ENCODE measurements at regions not wholly inside any gene's neighbourhood (a gene's known extent, or its start where the extent isn't known, plus 50 kb on each side); places are given as distances from the start of the nearest gene placed in this dataset.

DNA sequence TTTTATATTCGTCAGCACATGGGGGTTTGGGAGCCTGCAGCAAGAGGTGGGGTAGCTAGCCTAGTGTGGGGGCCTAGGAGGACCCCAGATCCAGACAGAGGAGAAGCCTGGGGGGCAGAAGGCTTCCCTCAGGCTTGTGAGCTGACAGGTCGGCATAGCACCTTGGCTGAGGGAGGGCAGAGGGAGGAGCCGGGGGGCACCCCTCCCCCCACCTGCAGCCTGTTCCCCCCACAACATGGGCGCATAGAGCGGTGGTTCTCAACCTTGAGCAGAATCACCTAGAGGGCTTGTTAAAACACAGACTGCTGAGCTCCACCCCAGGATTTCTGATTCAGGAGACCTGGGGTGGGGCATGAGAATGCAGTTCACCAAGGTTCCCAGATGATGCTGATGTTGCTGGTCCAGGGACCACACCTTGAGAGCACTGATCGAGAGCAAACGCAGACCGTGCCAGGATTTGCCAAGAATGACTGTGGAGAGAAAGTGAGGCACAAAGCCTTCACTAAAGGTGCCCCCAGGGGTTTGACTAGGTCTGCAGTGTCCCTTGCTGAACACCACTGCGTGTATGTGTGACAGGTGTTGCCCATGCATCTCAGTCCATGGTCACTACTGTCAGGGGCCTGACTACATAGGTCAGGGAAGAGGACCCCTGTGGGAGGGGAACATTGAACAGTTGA, 163.3 kb downstream of the MACROH2A1 start:
- no peak for DNase-seq (ENCODE audit: low read depth in 2 of 2)

GRCh38 chr5:135234666-135235401, 164.2 kb downstream of the MACROH2A1 start:
- DNase-seq (ENCODE audit: low read depth in 2 of 2), result no peak

GRCh38 chr5:135234242-135234641, 164.8 kb downstream of the MACROH2A1 start:
- DNase-seq (ENCODE audit: low read depth in 2 of 2), result no peak

- no peak for DNase-seq (ENCODE audit: low read depth in 2 of 2)
Measured at GRCh38 chr5:135233477-135233876, 165.6 kb downstream of the MACROH2A1 start.

DNA sequence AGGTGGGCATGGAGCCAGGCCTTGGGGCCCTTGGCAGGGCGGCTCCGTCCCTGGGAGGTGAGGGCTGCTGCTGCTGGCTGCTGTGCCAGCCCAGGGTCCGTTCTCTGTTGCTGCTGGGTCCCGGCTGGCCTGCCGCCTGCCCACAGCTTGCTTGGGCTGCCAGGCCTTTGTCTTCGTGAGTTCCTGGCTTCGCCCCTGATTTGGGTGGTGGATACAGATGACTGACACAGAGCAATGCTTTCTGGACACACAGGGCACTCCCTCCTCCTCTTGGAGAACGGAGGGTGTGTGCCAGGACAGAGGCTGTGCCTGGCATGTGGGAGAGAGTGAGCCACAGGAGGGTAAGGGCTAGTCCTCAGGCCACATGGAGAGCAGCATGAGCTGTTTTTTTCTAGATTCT, 166.1 kb downstream of the MACROH2A1 start:
- no peak for DNase-seq (ENCODE audit: low read depth in 2 of 2)

DNA sequence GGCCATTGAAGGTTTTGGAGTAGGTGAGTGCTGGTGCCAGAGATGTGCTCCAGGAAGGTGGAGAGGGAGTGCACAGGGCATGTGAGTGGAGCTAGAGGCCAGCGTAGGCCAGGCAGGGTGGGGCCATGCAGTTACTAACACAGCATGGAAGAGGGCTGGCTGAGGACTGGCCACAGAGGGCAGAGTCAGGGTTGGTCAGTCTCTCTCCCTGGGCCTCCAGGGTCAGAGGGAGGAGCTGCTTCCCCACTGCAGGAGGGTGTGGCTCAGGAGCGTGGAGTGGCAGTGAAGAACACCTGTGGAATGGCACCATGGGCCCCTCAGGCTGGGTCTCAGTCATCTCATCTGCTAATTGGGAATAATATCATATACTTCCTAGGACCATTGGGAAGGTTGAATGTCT, 167.7 kb downstream of the MACROH2A1 start:
- no peak for DNase-seq (ENCODE audit: low read depth in 2 of 2)

GRCh38 chr5:135230251-135230925, 168.6 kb downstream of the MACROH2A1 start:
- DNase-seq (ENCODE audit: low read depth in 2 of 2), result no peak

DNA sequence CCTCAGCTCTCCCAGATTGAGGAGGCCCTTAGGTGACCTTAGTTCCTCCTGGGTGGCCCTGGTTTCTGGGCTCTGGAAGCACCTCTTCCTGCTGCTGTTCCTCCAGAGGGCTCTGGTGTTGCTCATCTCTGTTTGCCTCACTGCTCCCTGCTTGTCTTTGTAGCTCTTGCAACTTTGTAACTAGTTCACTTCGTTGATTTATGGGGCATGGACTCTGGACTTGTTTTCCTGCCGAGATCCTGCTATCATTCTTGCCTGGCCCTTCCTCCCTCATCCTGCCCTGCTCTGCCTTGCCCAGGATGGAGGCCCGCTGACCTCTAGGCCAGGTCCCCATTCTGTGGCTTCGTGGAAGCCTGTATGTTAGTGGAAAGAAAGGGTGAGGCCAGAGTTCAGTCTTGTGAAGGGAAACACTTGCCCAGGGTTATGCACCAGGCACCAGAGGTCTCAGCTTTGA, 169.3 kb downstream of the MACROH2A1 start:
- DNase-seq (ENCODE audit: low read depth in 2 of 2), result no peak

DNA sequence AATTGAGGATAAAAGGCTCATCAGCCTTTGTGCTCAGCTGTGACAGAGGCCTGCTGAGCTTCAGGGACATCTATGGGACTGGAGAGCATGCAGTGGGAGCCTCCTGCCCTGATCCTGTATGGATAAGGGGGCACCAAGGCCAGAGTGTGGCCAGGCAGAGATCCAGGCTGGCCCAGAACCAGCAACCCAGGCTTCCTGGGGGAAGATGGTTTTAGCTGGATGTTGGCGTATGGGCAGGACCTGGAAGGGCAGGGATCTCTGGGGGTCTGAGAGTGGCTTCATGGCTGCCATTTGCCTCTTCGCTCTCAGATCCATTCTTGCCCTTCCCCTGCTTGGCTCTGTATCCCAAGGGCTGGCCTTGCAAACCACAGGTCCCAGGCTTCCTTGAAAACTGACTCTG, 169.9 kb downstream of the MACROH2A1 start:
- no peak for DNase-seq (ENCODE audit: low read depth in 2 of 2)

- DNase-seq (ENCODE audit: low read depth in 2 of 2), result no peak
Measured at GRCh38 chr5:135228222-135228621, 170.8 kb downstream of the MACROH2A1 start.

DNA sequence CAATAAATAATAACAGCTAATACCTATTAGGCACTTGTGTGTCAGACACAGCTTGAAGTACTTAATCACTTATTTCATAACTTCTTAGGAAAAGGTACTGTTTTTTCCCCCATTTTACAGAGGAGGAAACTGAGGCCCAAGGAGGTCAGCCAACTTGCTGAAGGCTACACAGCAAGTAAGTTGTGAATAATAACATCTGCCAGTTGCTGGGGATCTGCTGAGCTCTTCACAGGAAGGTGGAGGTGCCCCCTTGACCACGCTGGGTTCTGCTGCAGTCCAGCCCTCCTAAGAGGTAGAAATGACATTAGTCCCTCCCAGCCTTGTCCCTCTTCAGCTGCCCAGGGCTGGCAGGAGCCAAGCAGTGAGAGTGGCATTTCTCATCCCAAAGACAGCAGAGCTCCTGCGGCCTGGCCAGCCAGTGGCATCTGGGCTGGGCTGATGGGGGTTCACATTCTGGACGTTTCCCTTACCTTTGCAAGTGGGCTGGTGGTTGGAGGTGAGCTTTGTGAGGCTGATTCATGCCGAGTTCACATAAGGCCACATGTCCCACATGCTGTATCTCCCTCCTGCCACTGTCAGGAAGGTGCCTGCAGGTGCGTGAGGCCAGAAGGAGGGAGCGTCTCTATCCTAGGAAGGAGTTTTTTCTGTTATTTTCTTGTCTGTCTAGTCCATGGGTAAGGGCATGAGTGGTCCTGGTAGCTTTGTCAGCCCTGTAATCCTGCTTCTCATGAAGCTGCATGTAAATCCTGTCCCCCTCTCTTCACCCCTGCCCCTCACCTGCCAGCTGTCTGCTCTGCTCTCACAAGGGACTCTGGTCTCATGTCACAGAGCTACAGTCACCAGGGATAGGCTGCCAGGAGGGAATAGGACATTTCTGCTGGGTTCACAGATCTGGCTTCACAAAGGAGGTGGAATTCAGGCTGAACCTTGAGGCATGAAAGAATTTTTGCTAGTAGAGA, 171.7 kb downstream of the MACROH2A1 start:
- DNase-seq (ENCODE audit: low read depth in 2 of 2), result no peak

- no peak for DNase-seq (ENCODE audit: low read depth in 2 of 2)
Measured at GRCh38 chr5:135225856-135226560, 173.0 kb downstream of the MACROH2A1 start.

DNA sequence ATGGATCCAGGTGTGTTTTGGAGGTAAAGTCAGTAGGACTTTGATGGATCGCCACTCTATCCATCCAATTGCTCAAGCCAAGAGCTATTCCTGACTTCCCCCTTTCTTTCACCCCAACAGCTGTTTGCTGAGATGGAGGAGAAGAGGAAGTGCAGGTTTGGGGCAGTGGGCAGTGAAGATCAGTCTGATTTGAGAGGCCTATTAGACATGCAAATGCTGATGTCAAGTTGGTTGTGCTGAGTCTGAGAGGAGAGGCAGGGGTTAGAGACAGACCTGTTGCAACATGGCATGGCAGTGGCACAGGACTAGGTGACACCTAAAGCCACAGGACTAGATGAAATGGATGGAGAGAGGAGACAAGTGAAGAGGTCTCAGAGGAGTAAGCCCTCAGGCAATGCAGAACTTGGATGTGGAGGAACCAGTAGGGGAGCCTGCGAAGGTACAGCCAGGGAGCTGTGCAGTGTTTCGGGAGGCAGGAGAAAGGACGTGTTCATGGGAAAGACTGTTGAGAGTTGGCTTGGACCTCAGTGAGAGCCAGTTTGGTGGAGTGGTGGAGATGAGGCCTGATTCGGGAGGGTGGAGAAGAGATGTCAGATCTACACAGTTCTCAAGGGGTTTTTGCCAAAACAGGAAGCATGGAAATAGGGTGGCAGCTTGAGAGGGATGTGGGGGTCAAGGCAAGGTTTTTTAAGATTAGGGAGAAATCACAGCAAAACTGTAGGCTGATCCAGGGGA, 175.0 kb downstream of the MACROH2A1 start:
- DNase-seq (ENCODE audit: low read depth in 2 of 2), result no peak

- no peak for DNase-seq (ENCODE audit: low read depth in 2 of 2)
Measured at GRCh38 chr5:135223404-135223803, 175.6 kb downstream of the MACROH2A1 start.

DNA sequence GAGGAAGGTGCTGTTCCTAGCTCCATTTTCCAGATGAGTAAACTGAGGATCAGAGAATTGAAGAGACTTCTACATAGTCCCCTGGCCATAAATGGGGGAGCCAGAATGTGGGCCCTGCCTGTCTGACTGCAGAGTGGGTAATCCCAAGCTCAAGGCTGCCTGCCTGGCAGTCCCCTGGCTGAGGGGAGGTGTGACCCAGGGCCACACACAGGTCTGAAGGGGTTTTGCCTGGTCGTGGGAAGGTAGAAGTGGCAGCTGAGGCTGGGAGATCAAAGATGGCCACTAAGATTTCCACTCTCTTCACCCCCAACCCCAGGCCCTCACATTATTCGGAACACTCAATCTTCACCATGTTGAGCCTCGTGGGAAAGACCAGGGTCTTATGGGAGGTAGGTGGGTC, 176.3 kb downstream of the MACROH2A1 start:
- DNase-seq (ENCODE audit: low read depth in 2 of 2), result no peak

- no peak for DNase-seq (ENCODE audit: low read depth in 2 of 2)
Measured at GRCh38 chr5:135222171-135222681, 176.8 kb downstream of the MACROH2A1 start.

DNA sequence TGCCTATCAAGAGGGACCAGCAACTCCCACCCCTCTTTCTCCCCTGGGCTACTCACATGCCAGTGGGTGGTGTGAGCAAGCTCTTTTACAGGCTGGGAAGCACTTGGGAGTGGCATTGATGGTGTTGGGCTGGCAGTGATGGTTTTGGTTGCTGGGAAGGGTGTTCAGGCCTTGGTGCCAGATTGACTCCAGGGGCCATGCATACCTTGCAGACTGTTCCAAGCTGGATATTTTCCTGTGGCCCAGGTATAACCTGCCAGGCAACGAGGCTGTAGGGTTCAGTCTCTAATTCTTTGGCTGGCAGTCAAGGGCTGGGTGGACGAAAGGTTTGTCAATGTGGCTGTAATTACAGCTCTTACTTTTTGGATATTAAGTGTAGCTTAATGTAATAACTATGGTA, 177.3 kb downstream of the MACROH2A1 start:
- DNase-seq (ENCODE audit: low read depth in 2 of 2), result no peak

- no peak for DNase-seq (ENCODE audit: low read depth in 2 of 2)
Measured at GRCh38 chr5:135221187-135221473, 177.9 kb downstream of the MACROH2A1 start.

- no peak for DNase-seq (ENCODE audit: low read depth in 2 of 2)
Measured at GRCh38 chr5:135220394-135221186, 178.4 kb downstream of the MACROH2A1 start.

- no peak for DNase-seq (ENCODE audit: low read depth in 2 of 2)
Measured at GRCh38 chr5:135219868-135220267, 179.2 kb downstream of the MACROH2A1 start.
